Fibroblast of villous mesenchyme (primary cell): ENCODE measurements at regions not wholly inside any gene's neighbourhood (a gene's known extent, or its start where the extent isn't known, plus 50 kb on each side); places are given as distances from the start of the nearest gene placed in this dataset.

ENCODE experiments used
- DNase-seq: peaks from one replicate; pipeline ENCODE4 v3.0.0-alpha.2; 2010; ENCODE audit warnings: low read depth
- H3K4me3 ChIP-seq: 2 replicates; pipeline ENCODE4 v1.5.1; 2011; ENCODE audit warnings: low read depth, mild to moderate bottlenecking, low read length
- CTCF ChIP-seq: IDR thresholded peaks from 2 replicates; pipeline ENCODE4 v1.5.1; 2012; ENCODE audit warnings: low read depth, mild to moderate bottlenecking, low read length; ENCODE audit not compliant: insufficient read depth

- DNase-seq, result no peak
- no peak overlapping the region for H3K4me3 ChIP-seq
- no peak for TF ChIP-seq CTCF
Measured at GRCh38 chr5:129199308-129199707, 104.8 kb downstream of the ISOC1 start.

- no peak overlapping the region for H3K4me3 ChIP-seq
- no peak for DNase-seq
- TF ChIP-seq CTCF, result no peak
Measured at GRCh38 chr5:129204525-129204924, 110.0 kb downstream of the ISOC1 start.

GRCh38 chr5:129216001-129216400 is 121.5 kb downstream of the ISOC1 start:
- no peak overlapping the region for H3K4me3 ChIP-seq
- DNase-seq, result no peak
- TF ChIP-seq CTCF, result no peak

GRCh38 chr5:129217179-129217578 is 122.6 kb downstream of the ISOC1 start:
- H3K4me3 ChIP-seq, result no peak overlapping the region
- TF ChIP-seq CTCF, result no peak
- DNase-seq, result no peak

GRCh38 chr5:129223178-129223577 is 128.6 kb downstream of the ISOC1 start:
- DNase-seq, result no peak
- no peak overlapping the region for H3K4me3 ChIP-seq
- no peak for TF ChIP-seq CTCF

- no peak for TF ChIP-seq CTCF
- H3K4me3 ChIP-seq, result no peak overlapping the region
- no peak for DNase-seq
Measured at GRCh38 chr5:129228577-129228976, 134.0 kb downstream of the ISOC1 start.

- no peak for DNase-seq
- no peak for TF ChIP-seq CTCF
- H3K4me3 ChIP-seq, result no peak overlapping the region
Measured at GRCh38 chr5:129241755-129242154, 147.2 kb downstream of the ISOC1 start.
